Activated T-cell treated with anti-CD3 and anti-CD28 coated beads, Interleukin-2, amount 50 U/mL, for 4 hours (primary cell): ENCODE measurements at regions not wholly inside any gene's neighbourhood (a gene's known extent, or its start where the extent isn't known, plus 50 kb on each side); places are given as distances from the start of the nearest gene placed in this dataset.

Experiments used
- ATAC-seq, 2 donors: fragments of 200-7000 bp; cut with Tn5 transposase; one replicate each; pipeline ENCODE4 v1.10.0; 2021
- DNase-seq: peaks from one replicate; pipeline ENCODE4 v3.0.0-alpha.2; 2020
- H3K27me3 Mint-ChIP-seq: one replicate; pipeline ENCODE4 v1.8.0; 2021; ENCODE audit warnings: low read depth, mixed read lengths
- H3K36me3 Mint-ChIP-seq: one replicate; pipeline ENCODE4 v1.8.0; 2022; ENCODE audit warnings: mixed read lengths; ENCODE audit not compliant: insufficient read depth
- H3K4me1 Mint-ChIP-seq: one replicate; pipeline ENCODE4 v1.8.0; 2021; ENCODE audit warnings: low read depth, mixed read lengths
- H3K4me3 Mint-ChIP-seq: one replicate; pipeline ENCODE4 v1.8.0; 2021; ENCODE audit warnings: mild to moderate bottlenecking, moderate library complexity, mixed read lengths
- H3K9me3 Mint-ChIP-seq: one replicate; pipeline ENCODE4 v1.8.0; 2021; ENCODE audit warnings: mixed read lengths

DNA sequence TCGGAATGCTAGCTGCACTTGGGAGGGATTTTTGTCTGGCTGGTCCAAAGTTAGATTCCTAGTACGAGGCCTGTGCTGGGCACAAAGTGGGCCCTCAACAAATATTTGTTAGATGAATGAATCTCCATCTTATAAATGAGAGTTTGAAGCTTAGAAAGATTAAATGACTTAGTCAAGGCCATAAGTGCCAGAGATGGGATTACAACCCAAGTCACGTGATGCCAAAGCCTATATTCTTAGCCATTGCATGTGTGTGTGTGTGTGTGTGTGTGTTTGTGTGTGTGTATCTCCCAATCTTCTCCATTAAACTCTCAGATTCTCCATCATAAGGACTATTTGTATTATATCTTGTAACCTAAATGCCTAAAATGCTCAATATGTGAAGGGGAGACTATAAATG, 130.8 kb upstream of the MAP1B start:
- Mint-ChIP-seq H3K9me3 (peaks cover under 1% of the 10 kb centered on the region), H3K4me3 (no peak overlapping the region), H3K27me3 (peaks cover 2% of the 10 kb centered on the region), H3K36me3 (no peaks in the 10 kb centered on the region), H3K4me1 (no peaks in the 10 kb centered on the region)
- DNase-seq (no peak), ATAC-seq (no peak)

DNA sequence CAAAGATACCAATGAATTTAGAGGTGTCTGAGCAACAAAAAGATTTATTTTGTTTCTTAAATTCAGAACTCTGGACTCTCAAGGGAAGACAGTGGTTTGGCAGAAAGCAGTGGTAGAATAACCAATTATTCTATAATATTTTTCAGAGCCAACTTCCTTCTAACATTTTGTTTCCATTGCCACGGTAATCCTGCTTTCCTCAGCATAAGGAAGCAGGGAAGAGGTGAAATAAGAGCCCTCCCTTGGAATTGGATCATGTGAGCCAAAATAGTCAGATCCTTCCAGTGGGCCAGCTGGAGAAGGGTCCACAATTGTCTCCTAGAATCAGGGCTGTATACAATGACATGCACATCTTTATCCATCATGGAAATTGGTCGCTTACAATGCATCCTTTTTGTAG, 130.0 kb upstream of the MAP1B start:
- Mint-ChIP-seq H3K27me3 (peaks cover 2% of the 10 kb centered on the region), H3K4me3 (no peak overlapping the region), H3K9me3 (peaks cover 8% of the 10 kb centered on the region), H3K4me1 (no peaks in the 10 kb centered on the region), H3K36me3 (no peaks in the 10 kb centered on the region)
- ATAC-seq, result no peak
- DNase-seq, result no peak

DNA sequence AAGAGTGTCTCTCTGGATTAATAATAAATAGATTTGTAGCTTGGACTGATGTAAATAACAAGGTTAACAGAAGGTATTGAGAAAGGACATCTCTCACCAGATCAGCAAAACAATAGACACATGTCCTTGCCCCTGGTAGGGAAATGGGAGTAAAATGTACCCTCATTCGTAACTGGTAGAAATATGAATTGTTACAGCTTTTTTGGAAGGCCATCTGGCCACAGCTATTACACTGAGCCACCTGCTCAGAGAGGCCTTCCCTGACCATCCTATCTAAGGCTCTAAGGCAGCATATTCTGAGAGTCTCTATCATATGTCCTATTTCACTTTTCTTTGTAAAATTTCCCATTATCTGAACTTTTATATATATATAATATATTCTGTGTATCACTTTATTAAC, 129.1 kb upstream of the MAP1B start:
- Mint-ChIP-seq H3K36me3 (no peaks in the 10 kb centered on the region), H3K4me1 (no peaks in the 10 kb centered on the region), H3K9me3 (peaks cover 16% of the 10 kb centered on the region), H3K27me3 (peaks cover 3% of the 10 kb centered on the region), H3K4me3 (no peak overlapping the region)
- DNase-seq (no peak), ATAC-seq (no peak)

DNA sequence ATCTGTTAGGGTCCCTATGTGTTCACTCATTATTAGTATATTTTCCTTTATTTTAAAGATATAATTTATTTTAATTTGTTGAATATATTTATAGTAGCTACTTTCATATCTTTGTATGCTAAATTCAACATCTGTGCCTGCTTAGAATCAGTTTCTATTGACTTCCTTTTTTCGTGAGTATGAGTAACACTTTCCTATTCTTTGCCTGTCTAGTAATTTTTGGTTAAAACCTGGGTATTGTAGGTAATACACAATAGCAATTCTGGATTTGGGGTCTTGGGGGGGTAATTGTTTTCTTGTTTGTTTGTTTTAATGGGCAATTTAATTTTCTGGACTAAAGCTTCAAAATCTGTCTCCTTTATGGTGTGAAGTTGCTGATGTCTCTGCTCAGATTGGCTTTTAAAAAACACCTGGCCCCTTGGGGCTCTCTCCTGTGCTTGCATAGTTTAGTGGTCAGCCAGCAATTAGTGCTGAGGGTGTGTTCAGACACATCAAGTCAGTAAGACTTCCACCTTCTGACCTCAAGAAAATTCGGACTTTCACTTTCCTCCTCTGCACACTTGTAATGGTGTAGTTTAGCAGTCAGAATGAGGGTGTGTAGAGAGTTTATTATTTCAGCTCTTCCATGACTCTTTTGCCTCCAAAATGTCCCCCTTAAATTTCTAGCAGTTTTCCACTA, 124.4 kb upstream of the MAP1B start:
- ATAC-seq (no peak), DNase-seq (no peak)
- Mint-ChIP-seq H3K4me3 (no peak overlapping the region), H3K4me1 (no peaks in the 10 kb centered on the region), H3K27me3 (peaks cover 6% of the 10 kb centered on the region), H3K9me3 (peaks cover 16% of the 10 kb centered on the region), H3K36me3 (no peaks in the 10 kb centered on the region)

DNA sequence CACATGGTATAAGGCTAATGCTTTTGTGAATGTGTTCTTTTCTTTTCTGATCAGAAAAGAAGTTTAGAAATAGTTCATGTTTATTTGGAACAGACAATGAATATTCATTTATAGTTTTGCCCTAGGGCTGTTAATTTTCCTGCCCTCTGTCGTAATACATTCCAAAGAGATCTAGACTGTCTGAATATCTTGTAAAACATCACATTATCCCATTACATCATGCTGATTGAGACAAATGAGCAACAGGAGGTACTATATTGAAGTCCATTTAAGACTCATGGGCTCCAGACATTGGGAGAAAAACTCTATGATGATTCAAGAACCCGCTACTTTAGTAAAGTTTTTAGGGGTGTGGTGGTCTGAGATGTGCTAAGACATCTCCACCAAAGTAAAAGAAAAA, 121.2 kb upstream of the MAP1B start:
- Mint-ChIP-seq H3K4me3 (no peak overlapping the region), H3K27me3 (peaks cover 6% of the 10 kb centered on the region), H3K36me3 (no peaks in the 10 kb centered on the region), H3K4me1 (no peaks in the 10 kb centered on the region), H3K9me3 (peaks cover 16% of the 10 kb centered on the region)
- DNase-seq (no peak), ATAC-seq (no peak)

DNA sequence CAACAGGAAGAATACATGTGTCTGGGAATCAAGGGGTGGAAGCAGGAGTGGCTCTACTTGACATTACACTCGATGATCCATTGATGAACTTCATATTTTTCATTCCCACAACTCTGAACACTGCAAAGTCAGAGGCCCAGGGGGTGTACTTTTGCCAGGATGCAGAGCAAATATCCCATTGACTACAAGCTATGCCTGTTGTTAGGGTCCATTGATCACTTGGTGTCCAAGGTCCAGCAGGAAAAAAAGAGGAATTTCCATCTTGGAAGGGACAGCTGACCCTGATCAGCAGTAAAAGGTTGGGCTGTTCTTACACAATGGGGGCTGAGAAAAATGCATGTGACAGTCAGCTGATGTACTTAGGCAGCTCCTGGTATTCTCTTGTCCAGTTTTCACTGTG, 118.5 kb upstream of the MAP1B start:
- Mint-ChIP-seq H3K4me3 (no peak overlapping the region), H3K9me3 (no peaks in the 10 kb centered on the region), H3K27me3 (peaks cover 4% of the 10 kb centered on the region), H3K36me3 (no peaks in the 10 kb centered on the region), H3K4me1 (no peaks in the 10 kb centered on the region)
- ATAC-seq (no peak), DNase-seq (no peak)

DNA sequence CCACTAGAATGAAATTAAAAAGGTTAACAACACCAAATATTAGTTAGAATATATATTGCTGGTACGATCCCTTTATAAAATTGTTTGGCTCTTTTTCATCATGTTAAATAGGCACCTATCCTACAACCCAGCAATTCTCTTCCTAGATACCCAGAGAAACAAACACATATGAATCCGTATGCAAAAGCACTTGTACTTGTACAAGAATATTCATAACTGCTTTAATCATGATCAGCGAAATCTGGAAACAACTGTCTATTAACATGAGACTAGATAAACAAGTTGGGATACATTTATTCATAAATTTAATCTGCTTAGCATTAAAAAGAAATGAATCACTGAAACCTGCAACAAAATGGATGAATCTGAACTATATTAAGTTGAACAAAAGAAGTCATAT, 113.7 kb upstream of the MAP1B start:
- Mint-ChIP-seq H3K36me3 (no peaks in the 10 kb centered on the region), H3K27me3 (no peaks in the 10 kb centered on the region), H3K9me3 (no peaks in the 10 kb centered on the region), H3K4me3 (no peak overlapping the region), H3K4me1 (no peaks in the 10 kb centered on the region)
- DNase-seq (no peak), ATAC-seq (no peak)

DNA sequence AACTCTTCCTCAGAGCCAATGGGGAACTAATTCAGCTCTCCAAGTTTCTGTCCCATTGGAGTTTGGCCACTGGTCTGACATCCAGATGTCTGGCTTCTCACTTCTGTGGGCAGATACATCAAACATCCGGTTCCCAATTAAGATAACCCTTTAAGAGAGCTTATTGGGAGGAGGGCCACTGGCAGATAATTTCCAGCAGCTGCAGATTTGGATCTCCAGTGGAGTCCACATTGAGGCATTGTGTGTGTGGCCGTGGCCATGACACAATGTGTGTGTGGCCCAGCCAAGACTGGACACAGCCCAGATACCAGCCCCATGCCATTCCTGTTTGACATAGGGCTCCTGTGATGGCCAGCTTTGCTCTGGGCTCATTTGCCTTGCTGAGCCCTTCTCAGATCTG, 110.5 kb upstream of the MAP1B start:
- H3K4me3 Mint-ChIP-seq, result no peak overlapping the region
- DNase-seq (no peak), ATAC-seq (no peak)
- H3K4me1 Mint-ChIP-seq, result no peaks in the 10 kb centered on the region
- no peaks in the 10 kb centered on the region for H3K36me3 Mint-ChIP-seq
- H3K9me3 Mint-ChIP-seq, result no peaks in the 10 kb centered on the region
- H3K27me3 Mint-ChIP-seq, result no peaks in the 10 kb centered on the region

DNA sequence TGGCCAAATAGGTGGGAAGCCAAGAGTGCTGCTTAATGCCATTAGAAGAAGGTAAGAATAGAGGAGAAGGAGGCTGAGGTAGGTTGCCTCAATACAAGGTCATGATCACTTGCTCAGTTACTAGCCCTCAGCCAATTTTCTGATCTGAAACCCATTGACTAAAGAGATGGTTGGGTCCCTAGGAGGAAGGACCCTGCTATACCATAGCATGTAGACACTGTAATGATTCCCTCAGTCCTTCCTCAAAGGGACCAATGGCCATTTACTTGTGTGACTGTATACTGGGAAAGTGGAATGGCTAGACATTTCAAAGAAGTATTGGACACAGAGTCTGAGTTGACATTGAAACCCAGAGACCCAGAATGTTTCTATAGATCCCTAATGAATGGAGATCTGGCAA, 108.5 kb upstream of the MAP1B start:
- Mint-ChIP-seq H3K27me3 (peaks cover 7% of the 10 kb centered on the region), H3K36me3 (no peaks in the 10 kb centered on the region), H3K4me1 (no peaks in the 10 kb centered on the region), H3K9me3 (no peaks in the 10 kb centered on the region), H3K4me3 (no peak overlapping the region)
- no peak for DNase-seq
- no peak for ATAC-seq

DNA sequence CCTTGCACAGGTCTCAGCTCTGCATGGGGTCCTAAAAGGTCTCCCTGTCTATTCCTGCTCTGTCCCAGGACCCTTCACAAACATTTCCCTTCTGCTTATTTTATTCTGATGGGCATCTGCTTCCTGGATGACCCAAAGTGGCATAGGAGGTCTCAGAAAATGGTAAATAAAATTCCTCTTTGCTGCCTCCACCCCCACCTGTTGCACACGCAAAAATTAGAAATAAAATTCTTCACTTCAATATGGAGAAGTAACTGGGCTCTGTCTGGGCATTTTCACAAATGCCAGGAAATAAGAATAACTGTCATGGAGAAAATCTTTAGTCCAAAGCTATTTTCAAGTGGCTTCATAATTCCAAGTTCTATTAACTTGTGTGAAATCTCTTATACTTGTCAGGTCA, 106.6 kb upstream of the MAP1B start:
- peaks cover 7% of the 10 kb centered on the region for H3K27me3 Mint-ChIP-seq
- no peak for DNase-seq
- ATAC-seq, result no peak

DNA sequence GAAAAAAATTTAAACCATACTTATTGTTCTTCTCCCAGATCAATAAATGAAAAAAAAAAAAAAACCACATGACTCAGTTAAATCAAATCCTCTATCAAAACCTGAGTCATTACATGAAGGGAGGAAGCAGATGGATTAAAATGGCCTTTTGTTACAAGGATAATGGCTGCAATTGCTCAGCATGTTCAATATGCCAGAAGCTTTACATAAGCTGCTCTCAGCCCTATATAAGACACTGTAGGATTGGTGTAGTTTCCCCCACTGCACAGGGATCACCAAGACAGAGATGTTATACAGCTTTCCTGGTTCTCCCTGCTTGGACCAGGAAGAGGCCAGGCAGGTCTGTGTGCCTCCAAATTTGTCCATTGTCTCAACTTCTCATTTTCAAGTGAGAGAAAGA, 101.6 kb upstream of the MAP1B start:
- H3K9me3 Mint-ChIP-seq, result no peaks in the 10 kb centered on the region
- H3K36me3 Mint-ChIP-seq, result no peaks in the 10 kb centered on the region

More for the DNA sequence above, 106.6 kb upstream of the MAP1B start:
- Mint-ChIP-seq H3K4me1 (no peaks in the 10 kb centered on the region), H3K4me3 (no peak overlapping the region), H3K36me3 (no peaks in the 10 kb centered on the region), H3K9me3 (no peaks in the 10 kb centered on the region)

DNA sequence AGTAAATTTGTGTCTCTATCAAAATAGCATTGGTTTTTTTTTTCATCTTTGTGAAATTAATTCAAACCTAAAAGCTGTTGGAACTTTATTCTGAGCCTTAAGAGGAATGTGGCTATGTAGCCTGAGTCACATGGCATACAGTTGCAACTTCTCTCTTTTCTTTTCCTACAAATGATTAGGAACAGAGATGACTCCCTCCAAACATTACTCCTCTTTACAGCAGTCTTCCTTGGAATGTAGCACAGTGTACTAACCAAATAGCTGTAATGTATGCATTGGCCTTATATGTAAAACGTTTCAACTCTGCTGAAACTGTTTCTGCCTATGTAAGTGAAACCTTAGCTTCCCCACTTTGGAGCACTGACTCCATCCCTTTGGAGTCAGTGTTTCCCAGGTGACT, 100.9 kb upstream of the MAP1B start:
- DNase-seq (no peak), ATAC-seq (no peak)
- Mint-ChIP-seq H3K9me3 (no peaks in the 10 kb centered on the region), H3K4me1 (no peaks in the 10 kb centered on the region), H3K36me3 (no peaks in the 10 kb centered on the region), H3K27me3 (peaks cover 16% of the 10 kb centered on the region), H3K4me3 (no peak overlapping the region)

More for the DNA sequence above, 101.6 kb upstream of the MAP1B start:
- DNase-seq (no peak), ATAC-seq (no peak)
- Mint-ChIP-seq H3K4me3 (no peak overlapping the region), H3K4me1 (no peaks in the 10 kb centered on the region), H3K27me3 (peaks cover 14% of the 10 kb centered on the region)

DNA sequence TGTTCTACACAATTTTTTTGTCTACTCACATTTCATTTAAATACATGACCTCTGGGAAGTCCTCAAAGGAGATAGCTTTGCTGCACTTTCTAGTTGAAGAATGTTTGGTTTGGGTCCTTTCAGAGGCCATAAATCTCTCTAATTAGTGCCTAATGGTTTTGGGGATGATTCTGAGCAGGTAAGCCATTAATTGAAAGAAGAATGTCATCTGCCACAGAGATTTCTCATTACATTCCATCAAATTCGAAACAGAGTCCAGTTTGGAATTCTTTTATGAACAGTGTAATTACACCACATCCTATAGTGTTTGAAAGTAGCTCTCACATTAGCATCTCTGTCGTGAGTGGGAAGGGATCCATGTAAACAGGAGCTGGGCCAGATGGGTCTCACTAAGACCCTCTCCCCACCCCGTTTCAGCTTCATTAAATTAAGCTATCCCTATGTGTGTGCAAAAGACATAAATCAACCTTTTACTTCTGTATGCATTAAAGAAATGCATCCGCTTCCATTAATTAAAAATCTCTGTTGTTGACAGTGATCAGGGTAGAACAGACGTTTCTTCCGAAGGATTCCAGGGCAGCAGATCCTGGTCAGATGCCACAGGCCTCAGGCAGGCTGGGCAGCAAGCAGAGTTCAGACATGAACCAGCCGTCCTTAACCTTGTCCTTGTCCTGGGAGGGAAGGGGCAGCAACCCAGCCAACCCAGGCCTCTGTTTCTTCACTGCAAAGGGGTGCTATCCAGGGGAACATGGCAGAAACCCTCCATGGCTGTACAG, 99.8 kb upstream of the MAP1B start:
- H3K9me3 Mint-ChIP-seq, result no peaks in the 10 kb centered on the region
- no peak for DNase-seq
- no peak for ATAC-seq
- H3K27me3 Mint-ChIP-seq, result peaks cover 14% of the 10 kb centered on the region
- no peaks in the 10 kb centered on the region for H3K4me1 Mint-ChIP-seq
- no peaks in the 10 kb centered on the region for H3K36me3 Mint-ChIP-seq
- H3K4me3 Mint-ChIP-seq, result no peak overlapping the region

DNA sequence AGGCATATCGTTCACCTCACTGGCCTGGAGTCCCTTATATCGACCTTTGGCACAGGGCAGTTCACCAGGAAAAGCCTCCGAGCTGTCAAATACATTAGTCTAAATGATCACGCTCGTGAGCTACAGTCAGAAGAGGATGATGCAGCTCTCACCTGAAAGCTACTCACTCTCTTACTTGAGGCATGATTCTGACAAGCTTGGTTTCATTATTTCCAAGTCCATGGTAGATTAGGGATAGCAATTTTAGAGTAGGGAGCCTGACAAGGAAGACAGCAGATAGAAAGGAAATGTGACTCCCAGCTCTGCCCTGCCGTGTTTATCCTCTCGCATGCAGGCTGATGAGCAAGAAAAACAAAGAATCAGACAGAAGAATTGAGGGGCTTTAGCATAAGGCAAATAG, 98.0 kb upstream of the MAP1B start:
- no peaks in the 10 kb centered on the region for H3K36me3 Mint-ChIP-seq
- ATAC-seq, result no peak
- no peak for DNase-seq
- peaks cover 10% of the 10 kb centered on the region for H3K27me3 Mint-ChIP-seq
- H3K4me1 Mint-ChIP-seq, result no peaks in the 10 kb centered on the region
- no peak overlapping the region for H3K4me3 Mint-ChIP-seq
- no peaks in the 10 kb centered on the region for H3K9me3 Mint-ChIP-seq

DNA sequence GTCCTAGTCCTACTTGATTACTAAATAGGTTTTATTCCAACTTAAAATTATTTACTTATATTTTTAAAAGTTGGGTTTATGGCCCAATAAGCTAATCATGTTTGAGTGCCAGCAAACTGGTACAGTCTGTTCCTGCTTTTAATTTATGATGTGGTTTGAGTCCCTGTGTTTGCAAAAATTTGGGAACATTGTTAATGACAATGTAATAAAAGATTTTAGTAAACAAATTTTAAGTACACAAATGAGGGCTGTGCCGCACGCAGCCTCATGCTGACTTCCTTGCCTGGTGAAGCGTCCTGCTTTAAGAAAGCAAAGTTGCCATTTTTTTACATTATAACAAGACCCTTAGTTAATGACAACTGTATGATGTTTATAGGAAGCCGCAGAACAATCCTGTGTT, 96.8 kb upstream of the MAP1B start:
- Mint-ChIP-seq H3K27me3 (peaks cover 10% of the 10 kb centered on the region), H3K36me3 (no peaks in the 10 kb centered on the region), H3K9me3 (no peaks in the 10 kb centered on the region), H3K4me3 (no peak overlapping the region), H3K4me1 (no peaks in the 10 kb centered on the region)
- ATAC-seq (no peak), DNase-seq (no peak)
